Hepatocyte (in vitro differentiated cells): ENCODE measurements at regions not wholly inside any gene's neighbourhood (a gene's known extent, or its start where the extent isn't known, plus 50 kb on each side); places are given as distances from the start of the nearest gene placed in this dataset.

Experiments
- CTCF ChIP-seq: fragments of 200-600 bp; sonication (generic); IDR thresholded peaks from 2 replicates; pipeline ENCODE4 v1.5.1; 2016; ENCODE audit warnings: antibody characterized with exemption, mild to moderate bottlenecking; ENCODE audit not compliant: poor library complexity
- EZH2 ChIP-seq: fragments of 200-600 bp; sonication (generic); IDR thresholded peaks from 2 replicates; pipeline ENCODE4 v1.6.1; 2016; ENCODE audit warnings: antibody characterized with exemption, mild to moderate bottlenecking, borderline replicate concordance

- no peak for TF ChIP-seq CTCF
- TF ChIP-seq EZH2: no peak
These were observed 589.3 kb upstream of the NOVA1 start for GRCh38 chr14:27187136-27187535.
